K562 (cell line): ENCODE measurements at regions not wholly inside any gene's neighbourhood (a gene's known extent, or its start where the extent isn't known, plus 50 kb on each side); places are given as distances from the start of the nearest gene placed in this dataset.

ENCODE experiments used
- ATAC-seq: fragments of 200-7000 bp; cut with Tn5 transposase; 3 replicates; pipeline ENCODE4 v1.9.1; 2020; ENCODE audit warnings: moderate library complexity
- BruUV-seq: library from RNA; stranded (reverse); fragments of 400-500 nt; replicated peaks from 2 replicates; lab custom pipeline; 2021; lab: Mats Ljungman, UMichigan
- CTCF ChIA-PET: fragments of 300-600 bp; formaldehyde crosslinking; extraction: SDS; loops from one replicate; lab custom pipeline; 2021; ENCODE audit warnings: low intra/inter-chr PET ratio; lab: Yijun Ruan, JAX
- POLR2A ChIA-PET: fragments of 300-600, 350-650 bp; sonication (Branson Sonifier 250); formaldehyde crosslinking; extraction: SDS; loops from one replicate; lab custom pipeline; 2021; ENCODE audit warnings: antibody characterized with exemption, inconsistent platforms; lab: Yijun Ruan, JAX
- DNase-seq, 4 experiments: peaks; one replicate each; pipeline versions ENCODE4 v3.0.0 to v3.0.0-alpha.2; 2011 to 2018; ENCODE audit warnings: low spot score in 3 of 4, mixed read lengths in 3 of 4; ENCODE audit errors: extremely low read depth in 1 of 4
- FAIRE-seq: peaks from 2 replicates; lab custom pipeline; 2011; peaks lifted over from hg19 to GRCh38; lab: Jason Lieb, UNC
- H2AFZ ChIP-seq: 2 replicates; pipeline ENCODE4 v1.6.0; 2011; ENCODE audit warnings: low read depth, low read length, control low read depth, inconsistent platforms
- H3K27ac ChIP-seq: fragments of 200-600 bp; 3 replicates; pipeline ENCODE4 v1.8.0; 2011; ENCODE audit warnings: low read depth, mild to moderate bottlenecking, control low read depth, inconsistent platforms, low read length, moderate library complexity, mixed read lengths; ENCODE audit errors: extremely low read depth
- H3K27me3 ChIP-seq, 2 experiments: fragments of 300-600 bp in 1 of 2; 2 replicates in 1 of 2; 3 replicates in 1 of 2; pipeline versions ENCODE4 v1.6.0 to v1.8.0; 2011; ENCODE audit warnings: inconsistent platforms in 2 of 2, low read length in 2 of 2, mild to moderate bottlenecking in 1 of 2, mixed read lengths in 1 of 2, moderate library complexity in 1 of 2; ENCODE audit not compliant: control insufficient read depth in 2 of 2, insufficient read depth in 2 of 2
- H3K36me3 ChIP-seq: fragments of 300-600 bp; 3 replicates; pipeline ENCODE4 v1.8.0; 2011; ENCODE audit warnings: mild to moderate bottlenecking, low read length, inconsistent platforms; ENCODE audit not compliant: control insufficient read depth, insufficient read depth
- H3K4me1 ChIP-seq, 2 experiments: fragments of 200-600 bp in 1 of 2; replicated peaks in 1 of 2; 2 replicates in 1 of 2; 3 replicates in 1 of 2; pipeline versions ENCODE4 v1.5.1 to v1.8.0; 2011; ENCODE audit warnings: inconsistent platforms in 2 of 2, low read length in 2 of 2, mild to moderate bottlenecking in 1 of 2, mixed read lengths in 1 of 2, moderate library complexity in 1 of 2; ENCODE audit not compliant: control insufficient read depth in 2 of 2, insufficient read depth in 2 of 2
- H3K4me2 ChIP-seq: 2 replicates; pipeline ENCODE4 v1.6.1; 2011; ENCODE audit warnings: low read length, control low read depth, inconsistent platforms, mixed read lengths; ENCODE audit not compliant: insufficient read depth
- H3K4me3 ChIP-seq: fragments of 200-600 bp; sonication (generic), shearing (Covaris generic); 2 replicates; pipeline ENCODE4 v1.5.1; 2016; ENCODE audit warnings: control low read depth, inconsistent platforms
- H3K79me2 ChIP-seq: fragments of 200-600 bp; 3 replicates; pipeline ENCODE4 v1.8.0; 2011; ENCODE audit warnings: low read length, inconsistent platforms; ENCODE audit not compliant: control insufficient read depth, insufficient read depth
- H3K9ac ChIP-seq, 2 experiments: 2 replicates each; pipeline versions ENCODE4 v1.6.0 to v1.6.1; 2011; ENCODE audit warnings: low read depth in 2 of 2, low read length in 2 of 2, control low read depth in 1 of 2, inconsistent platforms in 1 of 2, mild to moderate bottlenecking in 1 of 2, mixed read lengths in 1 of 2; ENCODE audit not compliant: insufficient read depth in 1 of 2
- H3K9me1 ChIP-seq: one replicate; pipeline ENCODE4 v1.6.0; 2011; ENCODE audit warnings: inconsistent platforms, mild to moderate bottlenecking, low read length, moderate library complexity; ENCODE audit not compliant: control insufficient read depth, insufficient read depth
- H3K9me3 ChIP-seq: replicated peaks from 2 replicates; pipeline ENCODE4 v1.5.1; 2011; ENCODE audit warnings: low read depth, low read length, inconsistent platforms; ENCODE audit not compliant: control insufficient read depth, insufficient read depth
- H4K20me1 ChIP-seq: replicated peaks from 2 replicates; pipeline ENCODE4 v1.6.1; 2011; ENCODE audit warnings: low read length, inconsistent platforms, mixed read lengths; ENCODE audit not compliant: control insufficient read depth, insufficient read depth
- BCL6 ChIP-seq: fragments of 250-450 bp; sonication (Bioruptor Pico); IDR thresholded peaks from 2 replicates; pipeline ENCODE4 v1.4.0; 2020
- CSDE1 ChIP-seq, 2 experiments: fragments of 450-650 bp; IDR thresholded peaks; 2 replicates each; pipeline ENCODE4 v1.6.1; 2016; ENCODE audit warnings: mild to moderate bottlenecking in 1 of 2
- JUND ChIP-seq, 2 experiments: IDR thresholded peaks; 2 replicates in 1 of 2; 3 replicates in 1 of 2; pipeline ENCODE4 v1.6.1; 2011; ENCODE audit warnings: borderline replicate concordance in 2 of 2, low read depth in 2 of 2, low read length in 2 of 2, improper control_type of control experiment in 1 of 2, missing biosample characterization in 1 of 2, missing genetic modification characterization in 1 of 2, missing genetic modification reagents in 1 of 2
- PRPF4 ChIP-seq: fragments of 200-400 bp; formaldehyde crosslinking; IDR thresholded peaks from one replicate; pipeline ENCODE4 v1.6.1; 2017; ENCODE audit warnings: low read length, low read depth, mild to moderate bottlenecking; ENCODE audit not compliant: insufficient read depth, poor library complexity, severe bottlenecking
- XRCC4 ChIP-seq: IDR thresholded peaks from one replicate; pipeline ENCODE4 v1.6.1; 2011; ENCODE audit not compliant: insufficient read depth, insufficient read length; ENCODE audit errors: extremely low read depth
- ZNF445 ChIP-seq: fragments of 250-450 bp; sonication (Bioruptor Pico); IDR thresholded peaks from 2 replicates; pipeline ENCODE4 v1.4.0; 2020; ENCODE audit warnings: low read depth, mild to moderate bottlenecking, moderate library complexity
- ZNF778 ChIP-seq: fragments of 450-650 bp; formaldehyde crosslinking; IDR thresholded peaks from 2 replicates; pipeline ENCODE4 v1.4.0; 2020; ENCODE audit warnings: mild to moderate bottlenecking, moderate library complexity
- WGBS: fragments of 100-300 bp; shearing (Covaris generic); methylation state at CpG from one replicate; pipeline ENCODE4 v1.1.6; 2016; ENCODE audit warnings: low coverage, mixed read lengths; ENCODE audit not compliant: insufficient coverage; ENCODE audit errors: missing lambda C conversion rate; 5-methylcytosine and 5-hydroxymethylcytosine counted together
- in situ Hi-C: fragments of 300-500 bp; cut with MboI; formaldehyde crosslinking; loops from 4 replicates; pipeline ENCODE4 v1.15.0; 2018; ENCODE audit warnings: inconsistent platforms, mixed read lengths
- intact Hi-C: fragments of 100-400 bp; cut with micrococcal nuclease; formaldehyde crosslinking; loops from 2 replicates; pipeline ENCODE4 v1.14.2; 2022
- TF ChIP-seq, protein P1 (sequence below): sonication (generic); formaldehyde crosslinking; IDR thresholded peaks from 2 replicates; pipeline ENCODE4 v1.8.0; 2022; ENCODE audit warnings: mild to moderate bottlenecking, missing genetic modification reagents, borderline replicate concordance
- TF ChIP-seq, protein P2 (sequence below), 2 experiments: fragments of 450-650 bp in 1 of 2; sonication (generic) in 1 of 2; formaldehyde crosslinking in 1 of 2; IDR thresholded peaks; 2 replicates each; pipeline versions ENCODE4 v1.7.1 to v1.9.0; 2016 to 2022; ENCODE audit warnings: inconsistent platforms in 1 of 2, mild to moderate bottlenecking in 1 of 2, missing genetic modification reagents in 1 of 2

DNA sequence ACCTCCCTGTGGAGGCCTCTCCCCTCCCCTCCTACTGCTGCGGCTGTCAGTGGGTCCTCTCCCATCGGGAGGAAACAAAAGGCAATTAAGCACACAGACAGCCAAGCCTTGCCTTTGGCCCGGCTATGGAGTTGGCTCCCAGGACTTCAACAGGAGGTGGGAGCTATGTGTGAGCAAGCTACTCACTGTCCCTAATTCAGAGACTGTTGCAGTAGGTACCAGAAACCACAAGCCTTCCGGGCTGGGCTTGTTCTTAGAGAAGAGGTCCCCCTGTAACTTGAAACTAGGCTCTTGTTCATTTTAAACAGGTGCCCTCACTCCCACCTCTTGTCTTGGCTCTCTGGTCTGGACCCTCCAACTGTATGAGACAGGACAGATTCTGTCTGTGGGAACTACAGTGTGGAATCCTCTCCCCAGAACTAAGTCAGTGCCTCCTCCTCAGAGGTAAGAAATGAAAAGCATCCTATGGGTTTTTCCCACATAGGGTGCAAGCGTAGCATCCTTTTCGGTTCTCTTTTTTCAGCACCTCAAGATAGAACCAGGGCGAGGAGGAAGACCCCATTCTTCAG, 561.1 kb downstream of the EBF1 start (continued):
- no peak for TF ChIP-seq CSDE1 (IDR thresholded peaks at IDR 0.05)

DNA sequence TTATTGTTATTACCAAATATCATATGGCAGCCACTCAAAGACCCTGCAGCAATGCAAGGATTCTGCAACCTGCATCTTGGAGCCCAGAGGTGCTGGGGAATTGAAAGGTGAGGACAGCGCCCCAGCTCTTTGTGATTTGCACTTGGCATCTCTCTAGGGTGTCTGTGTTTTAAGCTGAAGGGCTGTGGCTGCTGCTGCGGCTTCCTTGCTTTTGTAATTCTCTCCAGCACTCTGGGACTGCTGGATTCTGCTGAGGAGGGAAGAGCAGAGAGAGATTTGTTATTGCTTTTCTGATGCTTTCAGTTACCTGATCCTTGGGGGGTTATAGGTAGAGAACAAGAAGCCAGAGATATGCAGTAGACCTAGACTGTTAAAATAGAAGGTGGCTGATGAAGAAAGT, 562.4 kb downstream of the EBF1 start:
- Histone ChIP-seq H3K4me3 (no peak overlapping the region), H2AFZ (no peak overlapping the region), H3K27me3 (no peaks in the 10 kb centered on the region), H3K79me2 (no peaks in the 10 kb centered on the region), H4K20me1 (no peaks in the 10 kb centered on the region), H3K9ac (no peak overlapping the region), H3K4me1 (no peaks in the 10 kb centered on the region), H3K27ac (no peak overlapping the region), H3K9me3 (no peaks in the 10 kb centered on the region), H3K4me2 (no peak overlapping the region), H3K9me1 (no peaks in the 10 kb centered on the region), H3K36me3 (no peaks in the 10 kb centered on the region)
- ATAC-seq (no peak), FAIRE-seq (no peak), DNase-seq (no peak)
- WGBS, result 0% methylated on average over 2 of the region's 2 CpGs
- CTCF ChIA-PET, result no interaction called here
- in situ Hi-C loops, result no loop called here
- no TSS peak for BruUV-seq
- POLR2A ChIA-PET, result interaction anchor here (0.7 kb wide), 1 partner anchor 343 kb away, joined by 3 read pairs; no protein-coding TSS in a partner anchor
- intact Hi-C loops, result no loop called here
- TF ChIP-seq ZNF445 (CRISPR knock-in tag), result no peak
- TF ChIP-seq PRPF4, result no peak
- no peak for TF ChIP-seq BCL6 (CRISPR knock-in tag)
- TF ChIP-seq XRCC4, result no peak
- TF ChIP-seq, protein P1, sequence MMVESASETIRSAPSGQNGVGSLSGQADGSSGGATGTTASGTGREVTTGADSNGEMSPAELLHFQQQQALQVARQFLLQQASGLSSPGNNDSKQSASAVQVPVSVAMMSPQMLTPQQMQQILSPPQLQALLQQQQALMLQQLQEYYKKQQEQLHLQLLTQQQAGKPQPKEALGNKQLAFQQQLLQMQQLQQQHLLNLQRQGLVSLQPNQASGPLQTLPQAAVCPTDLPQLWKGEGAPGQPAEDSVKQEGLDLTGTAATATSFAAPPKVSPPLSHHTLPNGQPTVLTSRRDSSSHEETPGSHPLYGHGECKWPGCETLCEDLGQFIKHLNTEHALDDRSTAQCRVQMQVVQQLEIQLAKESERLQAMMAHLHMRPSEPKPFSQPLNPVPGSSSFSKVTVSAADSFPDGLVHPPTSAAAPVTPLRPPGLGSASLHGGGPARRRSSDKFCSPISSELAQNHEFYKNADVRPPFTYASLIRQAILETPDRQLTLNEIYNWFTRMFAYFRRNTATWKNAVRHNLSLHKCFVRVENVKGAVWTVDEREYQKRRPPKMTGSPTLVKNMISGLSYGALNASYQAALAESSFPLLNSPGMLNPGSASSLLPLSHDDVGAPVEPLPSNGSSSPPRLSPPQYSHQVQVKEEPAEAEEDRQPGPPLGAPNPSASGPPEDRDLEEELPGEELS (CRISPR knock-in tag), result no peak
- TF ChIP-seq ZNF778, result no peak
- no peak for TF ChIP-seq JUND (IDR thresholded peaks at IDR 0.05; ENCODE audit: borderline replicate concordance, low read depth, low read length)
- no peak for TF ChIP-seq JUND (tag; IDR thresholded peaks at IDR 0.05; ENCODE audit: borderline replicate concordance, low read depth, low read length)
- TF ChIP-seq, protein P2, sequence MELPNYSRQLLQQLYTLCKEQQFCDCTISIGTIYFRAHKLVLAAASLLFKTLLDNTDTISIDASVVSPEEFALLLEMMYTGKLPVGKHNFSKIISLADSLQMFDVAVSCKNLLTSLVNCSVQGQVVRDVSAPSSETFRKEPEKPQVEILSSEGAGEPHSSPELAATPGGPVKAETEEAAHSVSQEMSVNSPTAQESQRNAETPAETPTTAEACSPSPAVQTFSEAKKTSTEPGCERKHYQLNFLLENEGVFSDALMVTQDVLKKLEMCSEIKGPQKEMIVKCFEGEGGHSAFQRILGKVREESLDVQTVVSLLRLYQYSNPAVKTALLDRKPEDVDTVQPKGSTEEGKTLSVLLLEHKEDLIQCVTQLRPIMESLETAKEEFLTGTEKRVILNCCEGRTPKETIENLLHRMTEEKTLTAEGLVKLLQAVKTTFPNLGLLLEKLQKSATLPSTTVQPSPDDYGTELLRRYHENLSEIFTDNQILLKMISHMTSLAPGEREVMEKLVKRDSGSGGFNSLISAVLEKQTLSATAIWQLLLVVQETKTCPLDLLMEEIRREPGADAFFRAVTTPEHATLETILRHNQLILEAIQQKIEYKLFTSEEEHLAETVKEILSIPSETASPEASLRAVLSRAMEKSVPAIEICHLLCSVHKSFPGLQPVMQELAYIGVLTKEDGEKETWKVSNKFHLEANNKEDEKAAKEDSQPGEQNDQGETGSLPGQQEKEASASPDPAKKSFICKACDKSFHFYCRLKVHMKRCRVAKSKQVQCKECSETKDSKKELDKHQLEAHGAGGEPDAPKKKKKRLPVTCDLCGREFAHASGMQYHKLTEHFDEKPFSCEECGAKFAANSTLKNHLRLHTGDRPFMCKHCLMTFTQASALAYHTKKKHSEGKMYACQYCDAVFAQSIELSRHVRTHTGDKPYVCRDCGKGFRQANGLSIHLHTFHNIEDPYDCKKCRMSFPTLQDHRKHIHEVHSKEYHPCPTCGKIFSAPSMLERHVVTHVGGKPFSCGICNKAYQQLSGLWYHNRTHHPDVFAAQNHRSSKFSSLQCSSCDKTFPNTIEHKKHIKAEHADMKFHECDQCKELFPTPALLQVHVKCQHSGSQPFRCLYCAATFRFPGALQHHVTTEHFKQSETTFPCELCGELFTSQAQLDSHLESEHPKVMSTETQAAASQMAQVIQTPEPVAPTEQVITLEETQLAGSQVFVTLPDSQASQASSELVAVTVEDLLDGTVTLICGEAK (IDR thresholded peaks at IDR 0.05), result no peak
- TF ChIP-seq, protein P2 (CRISPR knock-in tag; IDR thresholded peaks at IDR 0.05), result no peak
